Neural cell (in vitro differentiated cells): ENCODE measurements at regions not wholly inside any gene's neighbourhood (a gene's known extent, or its start where the extent isn't known, plus 50 kb on each side); places are given as distances from the start of the nearest gene placed in this dataset.

Experiments used
- H2AFZ ChIP-seq: fragments of 200-600, 300-800 bp; sonication (generic), shearing (Covaris generic); 2 replicates; pipeline ENCODE4 v1.6.0; 2014; ENCODE audit warnings: low read depth, mild to moderate bottlenecking, antibody characterized with exemption, low read length, moderate library complexity
- H3F3A ChIP-seq: fragments of 200-600 bp; shearing (Covaris generic); 2 replicates; pipeline ENCODE4 v1.6.1; 2016; ENCODE audit warnings: mild to moderate bottlenecking, moderate library complexity, mixed read lengths, antibody characterized with exemption, low read length; ENCODE audit not compliant: insufficient read depth, poor library complexity, severe bottlenecking
- H3K27ac ChIP-seq: fragments of 200-600, 300-800 bp; sonication (generic), shearing (Covaris generic); 2 replicates; pipeline ENCODE4 v1.5.1; 2014; ENCODE audit warnings: mild to moderate bottlenecking, low read length, moderate library complexity
- H3K27me3 ChIP-seq: fragments of 300-800, 200-600 bp; sonication (generic), shearing (Covaris generic); 2 replicates; pipeline ENCODE4 v1.6.0; 2014; ENCODE audit warnings: mild to moderate bottlenecking, low read depth, low read length, moderate library complexity; ENCODE audit not compliant: insufficient read depth
- H3K36me3 ChIP-seq: fragments of 300-800, 200-600 bp; sonication (generic), shearing (Covaris generic); 2 replicates; pipeline ENCODE4 v1.5.1; 2014; ENCODE audit warnings: mild to moderate bottlenecking, antibody characterized with exemption, low read length, moderate library complexity; ENCODE audit not compliant: insufficient read depth
- H3K4me2 ChIP-seq: fragments of 300-800, 200-600 bp; sonication (generic), shearing (Covaris generic); 2 replicates; pipeline ENCODE4 v1.6.0; 2014; ENCODE audit warnings: mild to moderate bottlenecking, low read length
- H3K4me3 ChIP-seq: fragments of 300-800, 200-600 bp; sonication (generic), shearing (Covaris generic); 2 replicates; pipeline ENCODE4 v1.5.1; 2014; ENCODE audit warnings: mild to moderate bottlenecking, low read length, moderate library complexity
- H3K79me2 ChIP-seq: fragments of 200-600 bp; shearing (Covaris generic); replicated peaks from 2 replicates; pipeline ENCODE4 v1.6.0; 2014; ENCODE audit warnings: mild to moderate bottlenecking, low read length, moderate library complexity; ENCODE audit not compliant: insufficient read depth
- H3K9ac ChIP-seq: fragments of 300-800, 200-600 bp; sonication (generic), shearing (Covaris generic); 2 replicates; pipeline ENCODE4 v1.6.1; 2016; ENCODE audit warnings: mild to moderate bottlenecking, low read length, mixed read lengths
- H3K9me2 ChIP-seq: fragments of 200-600 bp; shearing (Covaris generic); 2 replicates; pipeline ENCODE4 v1.6.1; 2016; ENCODE audit warnings: mild to moderate bottlenecking, low read length, mixed read lengths; ENCODE audit not compliant: insufficient read depth
- H3K9me3 ChIP-seq: fragments of 200-600, 300-800 bp; sonication (generic), shearing (Covaris generic); 2 replicates; pipeline ENCODE4 v1.6.1; 2016; ENCODE audit warnings: mild to moderate bottlenecking, mixed run types, low read length, moderate library complexity, mixed read lengths
- H4K20me1 ChIP-seq: fragments of 200-600 bp; shearing (Covaris generic); 2 replicates; pipeline ENCODE4 v1.6.1; 2016; ENCODE audit warnings: mild to moderate bottlenecking, mixed run types; ENCODE audit not compliant: insufficient read depth
- CTCF ChIP-seq: fragments of 450-650 bp; IDR thresholded peaks from 2 replicates; pipeline ENCODE4 v1.5.1; 2014; ENCODE audit warnings: antibody characterized with exemption, mild to moderate bottlenecking, moderate library complexity; ENCODE audit not compliant: poor library complexity, severe bottlenecking
- EP300 ChIP-seq: fragments of 450-650 bp; conservative IDR thresholded peaks from 2 replicates; pipeline ENCODE4 v1.6.1; 2014; ENCODE audit warnings: antibody characterized with exemption, mild to moderate bottlenecking, moderate library complexity; ENCODE audit not compliant: poor library complexity, severe bottlenecking
- EZH2 ChIP-seq: fragments of 200-600, 300-800 bp; shearing (Covaris generic), sonication (generic); IDR thresholded peaks from 2 replicates; pipeline ENCODE4 v1.6.1; 2014; ENCODE audit warnings: antibody characterized with exemption, low read length, borderline replicate concordance, mild to moderate bottlenecking; ENCODE audit not compliant: insufficient read depth, poor library complexity, severe bottlenecking
- MXI1 ChIP-seq: fragments of 450-650 bp; conservative IDR thresholded peaks from 2 replicates; pipeline ENCODE4 v1.6.1; 2014; ENCODE audit warnings: antibody characterized with exemption, mild to moderate bottlenecking; ENCODE audit not compliant: poor library complexity, severe bottlenecking
- POLR2AphosphoS5 ChIP-seq: IDR thresholded peaks from 2 replicates; pipeline ENCODE4 v1.6.1; 2012
- RAD21 ChIP-seq: fragments of 450-650 bp; conservative IDR thresholded peaks from 2 replicates; pipeline ENCODE4 v1.6.1; 2014; ENCODE audit warnings: antibody characterized with exemption, mild to moderate bottlenecking, moderate library complexity
- REST ChIP-seq: IDR thresholded peaks from 2 replicates; pipeline ENCODE4 v1.6.1; 2012; ENCODE audit warnings: borderline replicate concordance
- SMC3 ChIP-seq: fragments of 450-650 bp; conservative IDR thresholded peaks from 2 replicates; pipeline ENCODE4 v1.6.1; 2014; ENCODE audit warnings: antibody characterized with exemption, mild to moderate bottlenecking, moderate library complexity; ENCODE audit not compliant: poor library complexity
- TAF1 ChIP-seq: IDR thresholded peaks from 2 replicates; pipeline ENCODE4 v1.6.1; 2012; ENCODE audit warnings: low read depth

GRCh38 chr6:170045563-170045960, 245.3 kb downstream of the DLL1 start:
- H3K36me3 ChIP-seq: no peaks in the 10 kb centered on the region
- no peak overlapping the region for H3K9ac ChIP-seq
- H3K4me3 ChIP-seq: no peak overlapping the region
- no peak overlapping the region for H3K4me2 ChIP-seq
- H3K27ac ChIP-seq: no peak overlapping the region
- no peak for TF ChIP-seq CTCF
- no peak for TF ChIP-seq MXI1
- TF ChIP-seq EZH2: no peak
- no peak for TF ChIP-seq SMC3
- TF ChIP-seq POLR2AphosphoS5: no peak
- no peak for TF ChIP-seq RAD21
- no peak for TF ChIP-seq TAF1
- TF ChIP-seq EP300: no peak
- no peak for TF ChIP-seq REST
- H3F3A ChIP-seq: no peaks in the 10 kb centered on the region
- H4K20me1 ChIP-seq: no peaks in the 10 kb centered on the region
- no peaks in the 10 kb centered on the region for H3K9me2 ChIP-seq
- H2AFZ ChIP-seq: no peak overlapping the region
- H3K79me2 ChIP-seq: no peaks in the 10 kb centered on the region
- H3K9me3 ChIP-seq: no peaks in the 10 kb centered on the region
- no peaks in the 10 kb centered on the region for H3K27me3 ChIP-seq

GRCh38 chr6:170044836-170045562, 245.9 kb downstream of the DLL1 start:
- H3F3A ChIP-seq: no peaks in the 10 kb centered on the region
- no peak overlapping the region for H3K9ac ChIP-seq
- TF ChIP-seq REST: no peak
- H3K36me3 ChIP-seq: no peaks in the 10 kb centered on the region
- no peak overlapping the region for H2AFZ ChIP-seq
- no peaks in the 10 kb centered on the region for H3K27me3 ChIP-seq
- no peak overlapping the region for H3K4me3 ChIP-seq
- no peak overlapping the region for H3K27ac ChIP-seq
- H4K20me1 ChIP-seq: no peaks in the 10 kb centered on the region
- no peaks in the 10 kb centered on the region for H3K9me3 ChIP-seq
- no peak overlapping the region for H3K4me2 ChIP-seq
- no peaks in the 10 kb centered on the region for H3K9me2 ChIP-seq
- H3K79me2 ChIP-seq: no peaks in the 10 kb centered on the region
